GM12873 (cell line): ENCODE measurements at regions not wholly inside any gene's neighbourhood (a gene's known extent, or its start where the extent isn't known, plus 50 kb on each side); places are given as distances from the start of the nearest gene placed in this dataset.

Experiments used
- TF ChIP-seq, protein P1 (sequence below): IDR thresholded peaks from 2 replicates; pipeline ENCODE4 v1.5.1; 2012; ENCODE audit warnings: low read depth, mild to moderate bottlenecking, moderate library complexity, low read length, control low read depth; ENCODE audit not compliant: insufficient read depth; ENCODE audit errors: missing control alignments

DNA sequence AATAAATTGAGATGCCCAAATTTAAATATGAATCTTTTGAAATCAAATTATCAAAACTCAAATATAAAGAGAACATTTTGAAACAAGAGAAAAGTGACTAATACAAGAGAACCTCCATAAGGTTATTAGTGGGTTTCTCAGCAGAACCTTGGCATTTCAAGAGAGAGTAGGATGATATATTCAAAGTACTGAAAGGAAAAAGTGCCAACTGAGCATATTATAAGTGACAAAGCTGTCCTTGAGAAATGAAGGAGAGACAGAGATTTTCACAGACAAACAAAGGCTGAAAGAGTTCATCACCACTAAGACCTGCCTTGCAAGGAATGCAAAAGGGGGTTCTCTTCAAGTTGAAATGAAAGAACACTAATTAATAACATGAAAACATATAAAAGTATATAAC is 366.0 kb downstream of the HINT1 start:
- TF ChIP-seq, protein P1, sequence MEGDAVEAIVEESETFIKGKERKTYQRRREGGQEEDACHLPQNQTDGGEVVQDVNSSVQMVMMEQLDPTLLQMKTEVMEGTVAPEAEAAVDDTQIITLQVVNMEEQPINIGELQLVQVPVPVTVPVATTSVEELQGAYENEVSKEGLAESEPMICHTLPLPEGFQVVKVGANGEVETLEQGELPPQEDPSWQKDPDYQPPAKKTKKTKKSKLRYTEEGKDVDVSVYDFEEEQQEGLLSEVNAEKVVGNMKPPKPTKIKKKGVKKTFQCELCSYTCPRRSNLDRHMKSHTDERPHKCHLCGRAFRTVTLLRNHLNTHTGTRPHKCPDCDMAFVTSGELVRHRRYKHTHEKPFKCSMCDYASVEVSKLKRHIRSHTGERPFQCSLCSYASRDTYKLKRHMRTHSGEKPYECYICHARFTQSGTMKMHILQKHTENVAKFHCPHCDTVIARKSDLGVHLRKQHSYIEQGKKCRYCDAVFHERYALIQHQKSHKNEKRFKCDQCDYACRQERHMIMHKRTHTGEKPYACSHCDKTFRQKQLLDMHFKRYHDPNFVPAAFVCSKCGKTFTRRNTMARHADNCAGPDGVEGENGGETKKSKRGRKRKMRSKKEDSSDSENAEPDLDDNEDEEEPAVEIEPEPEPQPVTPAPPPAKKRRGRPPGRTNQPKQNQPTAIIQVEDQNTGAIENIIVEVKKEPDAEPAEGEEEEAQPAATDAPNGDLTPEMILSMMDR: no peak

GRCh38 chr5:130797303-130797702 is 367.8 kb downstream of the HINT1 start:
- TF ChIP-seq, protein P1: no peak

DNA sequence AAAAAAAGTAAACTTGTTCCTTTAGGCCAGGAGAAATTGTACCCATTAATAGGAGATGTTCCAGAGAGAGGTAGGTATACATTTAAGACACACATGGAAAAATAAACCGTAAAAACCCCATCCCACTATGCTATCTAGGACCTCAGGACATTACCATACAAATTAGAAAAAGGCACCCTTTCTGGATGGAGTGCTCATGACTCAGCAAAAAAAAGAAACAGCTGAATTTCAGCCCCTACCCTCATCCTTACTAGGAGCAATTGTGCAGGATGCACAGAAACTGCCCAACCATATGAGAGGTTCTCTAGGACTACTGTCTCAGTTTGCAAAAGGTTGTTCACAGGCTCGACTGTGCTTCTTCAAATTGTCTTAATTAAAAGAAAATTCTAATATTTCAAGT is 368.2 kb downstream of the HINT1 start:
- TF ChIP-seq, protein P1: no peak

DNA sequence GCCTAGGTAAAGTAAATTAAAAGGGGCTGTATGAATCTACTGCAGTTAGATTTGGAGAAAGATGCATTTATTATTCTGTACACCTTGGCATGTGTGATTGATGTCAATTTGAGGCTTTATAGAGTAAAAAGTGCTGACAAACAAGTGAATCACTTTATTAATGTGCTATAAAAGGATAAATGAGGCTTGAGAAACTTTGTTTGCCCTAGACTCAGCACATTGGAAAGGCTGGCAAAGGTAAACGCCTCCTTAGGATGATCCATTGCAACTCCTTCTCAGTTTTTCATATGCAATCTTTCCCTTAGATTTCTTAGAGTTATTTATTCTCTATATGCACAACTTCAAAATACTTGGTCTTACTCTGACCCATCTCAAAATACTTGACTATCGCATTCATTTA is 369.0 kb downstream of the HINT1 start:
- TF ChIP-seq, protein P1: no peak

GRCh38 chr5:130795037-130795436 is 370.0 kb downstream of the HINT1 start:
- TF ChIP-seq, protein P1: no peak

DNA sequence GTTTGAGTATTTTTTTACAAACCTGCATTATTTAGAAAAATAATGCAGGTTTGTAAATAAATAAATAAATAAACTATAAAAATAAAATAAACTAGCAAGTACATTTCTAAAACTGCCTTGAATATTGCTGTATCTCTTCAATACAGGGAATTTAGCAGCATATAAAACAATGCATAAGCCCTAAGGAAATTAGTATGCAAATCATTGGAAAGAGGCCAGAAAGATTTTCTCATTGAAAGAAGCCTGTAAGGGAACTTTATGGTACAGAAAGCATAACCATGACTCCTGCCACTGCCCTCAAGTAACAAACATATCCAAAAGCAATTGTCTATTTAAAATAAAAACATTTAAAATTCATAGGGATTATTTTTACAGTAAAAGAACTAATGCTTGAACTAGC is 387.3 kb downstream of the HINT1 start:
- TF ChIP-seq, protein P1: no peak

GRCh38 chr5:130773813-130774212 is 391.2 kb downstream of the HINT1 start:
- TF ChIP-seq, protein P1: no peak
